8988T (cell line): ENCODE measurements at regions not wholly inside any gene's neighbourhood (a gene's known extent, or its start where the extent isn't known, plus 50 kb on each side); places are given as distances from the start of the nearest gene placed in this dataset.
"Not testable (repeated sequence)": the region's sequence is repeated elsewhere in the genome, so short reads cannot be mapped to it uniquely, and the experiment has no call there.

Source experiments
- DNase-seq: peaks from one replicate; pipeline ENCODE4 v3.0.0; 2011

DNA sequence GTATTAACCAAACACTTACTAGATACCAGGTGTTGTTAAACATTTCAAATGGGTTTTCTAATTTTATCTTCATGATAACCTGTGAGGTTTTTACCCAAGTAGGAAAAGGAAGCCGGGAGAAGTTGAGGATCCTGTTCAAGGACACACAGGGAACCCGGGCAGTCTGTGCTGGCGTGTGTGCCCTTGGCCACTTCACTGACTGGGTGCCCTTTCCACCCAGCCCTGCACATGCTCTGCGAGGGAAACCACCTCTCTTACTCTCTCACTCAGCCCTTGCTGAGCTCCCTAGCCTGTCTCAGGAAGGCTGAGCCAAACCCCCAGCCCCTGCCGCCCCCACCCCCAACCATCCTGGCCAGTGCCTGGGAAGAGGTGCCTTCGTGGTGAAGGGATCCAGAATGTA, 51.8 kb downstream of the TEX44 start:
- no peak for DNase-seq

DNA sequence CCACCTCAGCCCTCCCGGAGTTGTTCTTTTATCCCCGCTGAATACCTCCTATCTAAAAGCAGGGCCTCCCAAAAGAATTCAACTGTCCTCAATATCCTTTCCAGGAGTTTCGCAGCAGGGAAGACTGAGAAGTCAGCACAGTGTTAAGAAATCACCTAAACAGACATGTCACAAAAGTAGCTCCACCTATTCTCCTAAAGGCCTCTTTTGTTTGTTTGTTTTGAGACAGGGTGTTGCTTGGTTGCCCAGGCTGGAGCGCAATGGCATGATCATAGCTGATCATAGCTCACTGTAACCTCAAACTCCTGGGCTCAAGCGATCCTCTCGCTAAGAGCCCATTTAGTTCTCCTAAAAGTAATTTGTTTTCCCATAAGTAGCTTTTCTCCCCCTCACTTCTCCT, 53.8 kb downstream of the TEX44 start:
- no peak for DNase-seq

DNA sequence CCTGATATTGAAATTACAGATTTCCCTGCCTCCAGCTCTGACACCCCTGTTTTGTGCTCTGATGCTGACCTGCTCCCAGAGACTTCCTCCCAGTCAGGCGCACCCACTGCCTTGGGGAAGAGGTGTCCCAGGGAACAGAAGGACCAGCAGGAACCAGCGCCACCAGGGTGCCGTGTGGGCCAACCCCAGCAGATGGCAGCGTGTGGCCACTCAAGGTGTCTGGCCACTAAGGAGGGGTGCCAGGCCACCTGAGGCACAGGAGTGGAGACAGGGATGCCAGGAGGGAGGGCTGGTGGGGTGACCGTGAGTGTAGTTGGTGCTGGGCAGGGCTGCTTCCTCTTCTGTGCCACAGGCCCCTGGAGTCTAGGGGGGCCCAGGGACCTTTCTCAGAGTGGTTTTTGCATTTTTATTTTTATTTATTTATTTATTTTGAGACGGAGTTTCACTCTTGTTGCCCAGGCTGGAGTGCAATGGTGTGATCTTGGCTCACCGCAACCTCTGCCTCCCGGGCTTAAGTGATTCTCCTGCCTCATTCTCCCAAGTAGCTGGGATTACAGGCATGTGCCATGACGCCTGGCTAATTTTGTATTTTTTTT, 56.0 kb downstream of the TEX44 start:
- DNase-seq: peak; percentile 66

DNA sequence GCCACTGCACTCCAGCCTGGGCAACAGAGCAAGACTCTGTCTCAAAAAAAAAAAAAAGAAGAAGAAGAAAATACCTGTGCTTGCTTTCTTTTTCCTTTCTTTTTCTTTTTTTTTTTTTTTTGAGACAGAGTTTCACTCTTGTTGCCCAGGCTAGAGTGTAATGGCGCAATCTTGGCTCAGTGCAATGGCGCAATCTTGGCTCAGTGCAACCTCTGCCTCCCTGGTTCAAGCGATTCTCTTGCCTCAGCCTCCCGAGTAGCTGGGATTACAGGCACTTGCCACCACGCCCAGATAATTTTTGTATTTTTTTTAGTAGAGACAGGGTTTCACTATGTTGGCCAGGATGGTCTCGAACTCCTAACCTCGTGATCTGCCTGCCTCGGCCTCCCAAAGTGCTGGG, 56.8 kb upstream of the PTMA start:
- not testable (repeated sequence) for DNase-seq

DNA sequence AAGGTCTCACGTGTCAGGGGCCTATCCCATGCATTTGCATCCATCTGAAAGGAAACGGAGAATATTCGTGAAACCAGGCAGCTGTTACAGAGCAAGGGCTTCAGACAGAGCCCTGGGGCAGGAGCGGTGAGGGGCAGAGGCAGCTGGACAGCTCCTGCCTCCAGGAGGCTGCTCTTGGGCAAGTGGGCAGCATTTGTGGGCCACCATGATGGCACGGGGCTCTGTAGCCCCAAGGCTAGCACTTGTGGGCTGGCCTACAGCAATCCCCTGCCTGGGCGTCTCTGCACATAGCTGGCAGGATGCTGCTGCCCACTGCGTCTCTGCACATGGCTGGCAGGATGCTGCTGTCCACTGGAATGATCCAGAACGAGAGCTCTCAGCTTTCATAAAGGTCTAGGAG, 52.8 kb upstream of the PTMA start:
- DNase-seq: no peak

DNA sequence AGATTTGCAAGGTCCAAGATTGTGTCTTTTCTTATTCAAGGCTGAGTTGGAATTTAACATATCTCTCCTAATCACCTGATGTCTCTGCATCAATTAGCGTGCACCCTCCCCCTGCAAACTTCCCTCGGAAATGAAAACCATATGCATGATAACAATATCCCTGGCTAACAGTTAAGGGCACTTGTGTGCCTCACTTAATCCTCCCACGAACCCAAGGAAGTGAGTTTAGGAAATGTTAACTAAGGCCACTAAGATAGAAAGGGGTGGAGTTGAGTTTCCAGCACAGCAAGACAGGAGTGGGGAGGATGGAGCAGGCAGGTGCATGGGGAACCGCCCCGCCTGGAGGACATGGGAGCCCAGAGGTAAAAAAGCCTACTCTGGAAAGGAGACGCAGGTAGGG, 52.4 kb upstream of the PTMA start:
- no peak for DNase-seq
